Thoracic aorta (tissue), 2 donors: ENCODE measurements at regions not wholly inside any gene's neighbourhood (a gene's known extent, or its start where the extent isn't known, plus 50 kb on each side); places are given as distances from the start of the nearest gene placed in this dataset.

ENCODE experiments used
- ATAC-seq: fragments of 150-250 bp; one replicate; pipeline ENCODE4 v1.8.0; 2017; ENCODE audit warnings: low read depth; ENCODE audit not compliant: insufficient number of reproducible peaks, low FRiP score
- DNase-seq: peaks from one replicate; pipeline ENCODE4 v3.0.0-alpha.2; 2020; ENCODE audit warnings: low spot score
- H3K27ac ChIP-seq, 2 donors: fragments of 200-600 bp; sonication (generic); 1 replicate in 1 of 2; 2 replicates in 1 of 2; pipeline ENCODE4 v1.5.1; 2016; ENCODE audit warnings: mild to moderate bottlenecking in 2 of 2, moderate library complexity in 2 of 2
- H3K27me3 ChIP-seq: fragments of 200-600 bp; sonication (generic); replicated peaks from 2 replicates; pipeline ENCODE4 v1.6.0; 2016; ENCODE audit warnings: mild to moderate bottlenecking; ENCODE audit not compliant: insufficient read depth
- H3K36me3 ChIP-seq: fragments of 200-600 bp; sonication (generic); one replicate; pipeline ENCODE4 v1.5.1; 2016
- H3K4me1 ChIP-seq, 2 donors: fragments of 200-600 bp; sonication (generic); 1 replicate in 1 of 2; 2 replicates in 1 of 2; pipeline versions ENCODE4 v1.5.1 to v1.6.0; 2016; ENCODE audit warnings: low read depth in 2 of 2, mild to moderate bottlenecking in 1 of 2; ENCODE audit not compliant: control insufficient read depth in 1 of 2
- H3K4me3 ChIP-seq: fragments of 200-600 bp; sonication (generic); 2 replicates; pipeline ENCODE4 v1.5.1; 2016; ENCODE audit warnings: mild to moderate bottlenecking
- H3K9me3 ChIP-seq: fragments of 200-600 bp; sonication (generic); 2 replicates; pipeline ENCODE4 v1.5.1; 2016
- CTCF ChIP-seq: fragments of 200-600 bp; sonication (generic); IDR thresholded peaks from one replicate; pipeline ENCODE4 v1.5.1; 2019; ENCODE audit warnings: antibody characterized with exemption

GRCh38 chr12:30824311-30824710 is 69.6 kb upstream of the CAPRIN2 start:
- Histone ChIP-seq H3K27ac (no peak overlapping the region), H3K9me3 (no peaks in the 10 kb centered on the region), H3K4me3 (no peak overlapping the region), H3K27me3 (no peaks in the 10 kb centered on the region), H3K4me1 (peaks cover 3 to 10% of the 10 kb centered on the region in 2 donors), H3K36me3 (no peaks in the 10 kb centered on the region)
- DNase-seq (no peak), ATAC-seq (no peak)
- no peak for TF ChIP-seq CTCF

- TF ChIP-seq CTCF = no peak
- Histone ChIP-seq H3K9me3 (no peaks in the 10 kb centered on the region), H3K27me3 (no peaks in the 10 kb centered on the region), H3K27ac (no peak overlapping the region), H3K4me1 (peaks cover 3 to 10% of the 10 kb centered on the region in 2 donors), H3K36me3 (no peaks in the 10 kb centered on the region), H3K4me3 (no peak overlapping the region)
- ATAC-seq (no peak), DNase-seq (no peak)
Measured at GRCh38 chr12:30823764-30824163, 69.0 kb upstream of the CAPRIN2 start.

GRCh38 chr12:30823156-30823699 is 68.5 kb upstream of the CAPRIN2 start:
- Histone ChIP-seq H3K36me3 (no peaks in the 10 kb centered on the region), H3K4me1 (peaks cover 3 to 10% of the 10 kb centered on the region in 2 donors), H3K9me3 (no peaks in the 10 kb centered on the region), H3K4me3 (peak overlapping the region; percentile 80), H3K27ac (peak overlapping the region in 1 of 2 donors; percentile 77), H3K27me3 (no peaks in the 10 kb centered on the region)
- DNase-seq (no peak), ATAC-seq (peak; percentile 36)
- TF ChIP-seq CTCF = no peak

GRCh38 chr12:30822385-30823155 is 67.8 kb upstream of the CAPRIN2 start:
- H3K4me1 ChIP-seq = peaks cover 3 to 10% of the 10 kb centered on the region in 2 donors
- H3K4me3 ChIP-seq = peak overlapping the region; percentile 80

More at GRCh38 chr12:30822385-30823155, 67.8 kb upstream of the CAPRIN2 start:
- Histone ChIP-seq H3K9me3 (no peaks in the 10 kb centered on the region), H3K27me3 (no peaks in the 10 kb centered on the region), H3K27ac (peak overlapping the region; percentile 32 to 77), H3K36me3 (no peaks in the 10 kb centered on the region)
- TF ChIP-seq CTCF = no peak
- DNase-seq (no peak), ATAC-seq (peak; percentile 49)
